GM23338 (cell line): ENCODE measurements at regions not wholly inside any gene's neighbourhood (a gene's known extent, or its start where the extent isn't known, plus 50 kb on each side); places are given as distances from the start of the nearest gene placed in this dataset.

Source experiments
- ATAC-seq: fragments of 200-7000 bp; cut with Tn5 transposase; 3 replicates; pipeline ENCODE4 v1.9.1; 2020
- DNase-seq: peaks from one replicate; pipeline ENCODE4 v3.0.0-alpha.2; 2015; ENCODE audit warnings: low spot score
- H2AFZ ChIP-seq: fragments of 200-600 bp; sonication (generic); 2 replicates; pipeline ENCODE4 v1.8.0; 2016; ENCODE audit warnings: antibody characterized with exemption, mild to moderate bottlenecking, moderate library complexity
- H3F3A ChIP-seq: fragments of 200-600 bp; sonication (generic); replicated peaks from 2 replicates; pipeline ENCODE4 v1.8.0; 2017; ENCODE audit warnings: antibody characterized with exemption, mixed run types, low read depth
- H3K27ac ChIP-seq: fragments of 200-600 bp; sonication (generic); 2 replicates; pipeline ENCODE4 v1.6.1; 2016; ENCODE audit warnings: low read depth
- H3K27me3 ChIP-seq: fragments of 200-600 bp; sonication (generic); 2 replicates; pipeline ENCODE4 v1.8.0; 2016; ENCODE audit warnings: mild to moderate bottlenecking, mixed run types, moderate library complexity; ENCODE audit not compliant: insufficient read depth
- H3K36me3 ChIP-seq: fragments of 200-600 bp; sonication (generic); 2 replicates; pipeline ENCODE4 v1.8.0; 2016; ENCODE audit warnings: mild to moderate bottlenecking; ENCODE audit not compliant: insufficient read depth
- H3K4me1 ChIP-seq: fragments of 200-600 bp; sonication (generic); 2 replicates; pipeline ENCODE4 v1.8.0; 2016; ENCODE audit warnings: mild to moderate bottlenecking, moderate library complexity; ENCODE audit not compliant: insufficient read depth
- H3K4me2 ChIP-seq: fragments of 200-600 bp; sonication (generic); 2 replicates; pipeline ENCODE4 v1.7.1; 2017; ENCODE audit warnings: mixed run types
- H3K4me3 ChIP-seq: fragments of 200-600 bp; sonication (generic); 2 replicates; pipeline ENCODE4 v1.6.1; 2016; ENCODE audit warnings: mixed run types
- H3K79me2 ChIP-seq: fragments of 200-600 bp; sonication (generic); replicated peaks from 2 replicates; pipeline ENCODE4 v1.8.0; 2017; ENCODE audit warnings: mild to moderate bottlenecking; ENCODE audit not compliant: insufficient read depth
- H3K9me2 ChIP-seq: fragments of 200-600 bp; sonication (generic); 2 replicates; pipeline ENCODE4 v1.8.0; 2017; ENCODE audit not compliant: insufficient read depth
- H4K20me1 ChIP-seq: fragments of 200-600 bp; sonication (generic); replicated peaks from 2 replicates; pipeline ENCODE4 v1.8.0; 2017; ENCODE audit warnings: mild to moderate bottlenecking; ENCODE audit not compliant: insufficient read depth
- H3K27ac Mint-ChIP-seq: 2 replicates; pipeline ENCODE4 v1.8.0; 2020; ENCODE audit warnings: inconsistent platforms, mild to moderate bottlenecking, moderate library complexity, mixed read lengths
- H3K27me3 Mint-ChIP-seq: 3 replicates; pipeline ENCODE4 v1.8.0; 2022; ENCODE audit warnings: low read depth, mild to moderate bottlenecking, moderate library complexity, mixed read lengths, inconsistent platforms; ENCODE audit not compliant: insufficient read depth, poor library complexity
- H3K36me3 Mint-ChIP-seq: 3 replicates; pipeline ENCODE4 v1.8.0; 2021; ENCODE audit warnings: low read depth, mild to moderate bottlenecking, inconsistent platforms, moderate library complexity, mixed read lengths
- H3K4me1 Mint-ChIP-seq: 3 replicates; pipeline ENCODE4 v1.8.0; 2020; ENCODE audit warnings: mild to moderate bottlenecking, inconsistent platforms, mixed read lengths
- H3K4me3 Mint-ChIP-seq: 3 replicates; pipeline ENCODE4 v1.8.0; 2021; ENCODE audit warnings: moderate library complexity, mild to moderate bottlenecking, inconsistent platforms, mixed read lengths
- H3K9me3 Mint-ChIP-seq: 3 replicates; pipeline ENCODE4 v1.8.0; 2020; ENCODE audit warnings: moderate library complexity, mild to moderate bottlenecking, inconsistent platforms, mixed read lengths
- CREB1 ChIP-seq: fragments of 250-450 bp; sonication (Bioruptor Pico); IDR thresholded peaks from 2 replicates; pipeline ENCODE4 v1.5.0; 2020; ENCODE audit warnings: low read depth, mild to moderate bottlenecking, moderate library complexity
- CTCF ChIP-seq, 2 experiments: fragments of 200-600 bp in 1 of 2; sonication (generic) in 1 of 2; conservative IDR thresholded peaks; 2 replicates each; pipeline versions ENCODE4 v1.5.1 to v1.6.1; 2016 to 2017; ENCODE audit warnings: antibody characterized with exemption in 2 of 2, low read depth in 2 of 2, mild to moderate bottlenecking in 2 of 2, moderate library complexity in 1 of 2
- ETS1 ChIP-seq: IDR thresholded peaks from 2 replicates; pipeline ENCODE4 v1.6.1; 2016; ENCODE audit warnings: antibody characterized with exemption
- EZH2 ChIP-seq: fragments of 200-600 bp; sonication (generic); IDR thresholded peaks from one replicate; pipeline ENCODE4 v1.8.0; 2017; ENCODE audit warnings: antibody characterized with exemption, mild to moderate bottlenecking, low read depth; ENCODE audit not compliant: unreplicated experiment
- EZH2phosphoT487 ChIP-seq: fragments of 200-600 bp; sonication (generic); IDR thresholded peaks from one replicate; pipeline ENCODE4 v1.8.1; 2018; ENCODE audit warnings: antibody characterized with exemption; ENCODE audit not compliant: unreplicated experiment
- JUNB ChIP-seq: IDR thresholded peaks from one replicate; pipeline ENCODE4 v1.6.1; 2016; ENCODE audit warnings: antibody characterized with exemption; ENCODE audit not compliant: unreplicated experiment
- NANOG ChIP-seq: IDR thresholded peaks from 2 replicates; pipeline ENCODE4 v1.6.1; 2016; ENCODE audit warnings: antibody characterized with exemption, borderline replicate concordance
- POLR2AphosphoS5 ChIP-seq: IDR thresholded peaks from 2 replicates; pipeline ENCODE4 v1.6.1; 2016; ENCODE audit warnings: antibody characterized with exemption, low read depth
- REST ChIP-seq: IDR thresholded peaks from one replicate; pipeline ENCODE4 v1.6.1; 2018; ENCODE audit warnings: antibody characterized with exemption; ENCODE audit not compliant: unreplicated experiment
- STAT1 ChIP-seq: IDR thresholded peaks from one replicate; pipeline ENCODE4 v1.6.1; 2016; ENCODE audit warnings: antibody characterized with exemption; ENCODE audit not compliant: unreplicated experiment
- ZNF114 ChIP-seq: fragments of 250-450 bp; sonication (Bioruptor Pico); IDR thresholded peaks from 2 replicates; pipeline ENCODE4 v1.5.0; 2020; ENCODE audit warnings: mild to moderate bottlenecking, moderate library complexity
- ZNF331 ChIP-seq: fragments of 250-450 bp; sonication (Bioruptor Pico); IDR thresholded peaks from 2 replicates; pipeline ENCODE4 v1.5.0; 2020; ENCODE audit warnings: low read depth, mild to moderate bottlenecking, moderate library complexity
- ZNF462 ChIP-seq: fragments of 250-450 bp; sonication (Bioruptor Pico); IDR thresholded peaks from 2 replicates; pipeline ENCODE4 v1.5.0; 2020; ENCODE audit warnings: mild to moderate bottlenecking, moderate library complexity

GRCh38 chr4:146062340-146062739, 113.2 kb upstream of the LSM6 start:
- H3K4me3 Mint-ChIP-seq: no peak overlapping the region
- H3K27me3 Mint-ChIP-seq: peaks cover 2% of the 10 kb centered on the region

More at GRCh38 chr4:146062340-146062739, 113.2 kb upstream of the LSM6 start:
- H3K27ac Mint-ChIP-seq: no peak overlapping the region
- no peak for DNase-seq
- no peaks in the 10 kb centered on the region for H3F3A ChIP-seq
- H3K36me3 Mint-ChIP-seq: no peaks in the 10 kb centered on the region
- no peaks in the 10 kb centered on the region; the same call in 1 of the 2 replicates for H3K36me3 ChIP-seq
- no peaks in the 10 kb centered on the region for H4K20me1 ChIP-seq
- H3K4me3 ChIP-seq: no peak overlapping the region
- H3K9me2 ChIP-seq: peaks cover 30% of the 10 kb centered on the region
- H3K79me2 ChIP-seq: no peaks in the 10 kb centered on the region
- H2AFZ ChIP-seq: peak overlapping the region; percentile 86; the same call in 1 of the 2 replicates
- peaks cover 9% of the 10 kb centered on the region for H3K4me1 Mint-ChIP-seq
- TF ChIP-seq POLR2AphosphoS5 (no peak), ZNF114 (CRISPR knock-in tag) (no peak), CTCF (conservative IDR thresholded peaks at IDR 0.05; ENCODE audit: low read depth in 2 of 2) (no peak), NANOG (no peak), EZH2 (no peak), ZNF462 (CRISPR knock-in tag) (no peak), STAT1 (no peak), REST (no peak), JUNB (no peak), CREB1 (CRISPR knock-in tag) (no peak), ZNF331 (no peak), ETS1 (no peak), EZH2phosphoT487 (no peak)
- H3K4me1 ChIP-seq: peaks cover 14% of the 10 kb centered on the region; the same call in 1 of the 2 replicates
- no peaks in the 10 kb centered on the region for H3K9me3 Mint-ChIP-seq
- no peaks in the 10 kb centered on the region for H3K27me3 ChIP-seq
- ATAC-seq: no peak
- no peak overlapping the region for H3K4me2 ChIP-seq
- no peak overlapping the region for H3K27ac ChIP-seq
